GM19324 (cell line): ENCODE measurements at regions not wholly inside any gene's neighbourhood (a gene's known extent, or its start where the extent isn't known, plus 50 kb on each side); places are given as distances from the start of the nearest gene placed in this dataset.
A peak's percentile ranks its signal among the peaks of the same experiment; 100 is the strongest.

Experiments used
- ATAC-seq: cut with Tn5 transposase; IDR thresholded peaks from one replicate; pipeline ENCODE4 v1.9.1; 2021; ENCODE audit warnings: mild to moderate bottlenecking, moderate library complexity; ENCODE audit not compliant: unreplicated experiment, low FRiP score

DNA sequence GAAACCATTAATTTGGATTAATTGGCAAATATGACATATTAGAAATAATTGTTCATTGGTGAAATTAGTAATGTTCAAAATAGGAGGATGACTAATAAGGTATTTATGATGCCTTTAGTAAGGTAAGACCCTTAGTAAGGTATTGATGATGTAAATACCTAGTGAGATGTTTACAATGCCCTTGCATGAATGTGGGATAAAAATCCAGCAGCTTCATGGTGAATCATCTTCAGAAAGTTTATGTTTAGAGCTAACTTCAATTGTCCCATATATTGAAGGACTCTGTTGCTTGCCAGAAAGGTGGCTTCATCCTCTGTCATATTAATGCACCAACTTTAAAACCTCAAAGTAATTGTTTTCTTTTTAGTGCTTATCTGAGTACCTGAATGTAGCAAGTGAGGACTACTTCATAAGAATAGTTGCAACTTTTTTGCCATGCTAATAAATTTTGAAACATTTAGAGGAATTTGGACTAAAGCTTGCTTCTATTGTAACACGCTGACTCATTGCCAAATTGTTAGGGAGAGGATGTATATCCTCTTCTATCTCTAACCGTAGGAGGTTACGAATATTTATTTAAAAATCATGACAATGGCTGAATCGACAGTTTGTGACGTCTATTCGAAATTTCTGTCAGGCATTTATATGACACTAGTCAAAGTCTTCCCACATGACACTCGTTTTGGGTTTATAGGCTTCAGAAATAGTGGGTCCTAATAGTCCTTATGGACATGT lies 174.1 kb upstream of the HS3ST1 start:
- no peak for ATAC-seq

DNA sequence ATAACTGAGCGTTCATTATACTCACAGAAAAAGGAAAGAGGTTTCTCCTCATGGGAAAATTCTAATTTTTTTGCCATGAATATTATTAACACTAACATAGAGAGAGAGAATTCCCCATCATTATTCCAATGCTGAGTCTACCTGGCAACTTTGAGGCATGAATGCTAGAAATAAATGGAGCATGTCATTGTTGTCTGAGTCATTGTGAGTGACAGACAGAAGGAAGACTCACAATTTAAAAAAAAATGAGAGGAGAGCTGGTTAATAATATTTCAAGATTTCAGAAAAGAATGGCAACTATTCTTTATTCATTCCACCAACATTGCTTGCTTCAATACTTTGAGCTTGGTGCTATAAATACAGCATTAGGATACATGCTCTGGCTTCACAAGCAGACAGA lies 170.4 kb upstream of the HS3ST1 start:
- ATAC-seq: no peak

GRCh38 chr4:11598591-11598990 lies 169.9 kb upstream of the HS3ST1 start:
- no peak for ATAC-seq

GRCh38 chr4:11597506-11597905 lies 168.8 kb upstream of the HS3ST1 start:
- no peak for ATAC-seq

- ATAC-seq: no peak
Observed at GRCh38 chr4:11596989-11597388, 168.3 kb upstream of the HS3ST1 start.

DNA sequence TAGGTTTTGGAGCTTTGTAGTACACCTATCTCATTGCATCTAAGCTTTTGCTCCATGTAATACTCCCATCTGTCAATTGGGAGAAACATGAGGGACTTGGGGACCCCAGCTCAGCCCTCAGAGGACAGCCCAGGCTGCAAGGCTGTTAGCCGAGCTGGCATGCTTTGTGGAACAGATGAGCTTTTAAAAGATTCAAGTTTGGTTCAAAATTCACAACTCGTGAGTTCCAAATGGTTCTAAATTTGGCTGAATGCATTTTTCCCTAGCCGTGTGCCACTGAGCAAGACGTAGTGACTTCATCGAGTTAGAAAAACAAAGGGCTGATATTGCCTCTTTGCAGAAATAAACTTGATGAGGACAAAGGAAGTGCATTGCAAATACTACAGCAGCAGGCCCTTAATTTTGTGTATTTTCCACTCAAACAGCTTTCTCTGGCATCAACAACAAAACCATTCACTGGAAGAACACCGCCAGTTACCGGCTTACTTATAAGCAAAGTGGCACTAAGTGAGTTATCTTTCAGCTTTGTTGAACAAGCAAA lies 165.0 kb upstream of the HS3ST1 start:
- ATAC-seq: no peak

- ATAC-seq: no peak
Observed at GRCh38 chr4:11592276-11592675, 163.6 kb upstream of the HS3ST1 start.

- ATAC-seq: no peak
Observed at GRCh38 chr4:11590132-11590531, 161.4 kb upstream of the HS3ST1 start.

DNA sequence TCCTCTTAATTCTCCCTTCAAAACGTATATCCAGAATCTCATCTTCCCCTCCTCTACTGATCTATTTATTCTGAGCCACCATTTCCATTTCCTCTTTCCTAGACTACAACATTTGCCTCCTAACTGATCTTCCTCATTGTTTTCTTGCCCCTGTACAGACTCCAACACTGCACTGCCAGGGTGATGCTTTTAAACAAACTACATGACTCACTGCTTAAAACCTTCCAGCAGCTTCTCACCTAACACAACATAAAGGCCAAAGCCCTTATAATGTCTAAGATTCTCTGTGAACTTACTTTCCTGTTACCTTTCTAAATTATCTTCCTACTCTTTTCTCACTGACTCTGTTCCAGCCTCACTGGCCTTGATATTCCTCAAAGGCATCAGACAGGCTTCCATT lies 161.0 kb upstream of the HS3ST1 start:
- ATAC-seq: no peak

- no peak for ATAC-seq
Observed at GRCh38 chr4:11587797-11588196, 159.1 kb upstream of the HS3ST1 start.

- ATAC-seq: no peak
Observed at GRCh38 chr4:11585506-11585905, 156.8 kb upstream of the HS3ST1 start.

- ATAC-seq: no peak
Observed at GRCh38 chr4:11568511-11568910, 139.8 kb upstream of the HS3ST1 start.

DNA sequence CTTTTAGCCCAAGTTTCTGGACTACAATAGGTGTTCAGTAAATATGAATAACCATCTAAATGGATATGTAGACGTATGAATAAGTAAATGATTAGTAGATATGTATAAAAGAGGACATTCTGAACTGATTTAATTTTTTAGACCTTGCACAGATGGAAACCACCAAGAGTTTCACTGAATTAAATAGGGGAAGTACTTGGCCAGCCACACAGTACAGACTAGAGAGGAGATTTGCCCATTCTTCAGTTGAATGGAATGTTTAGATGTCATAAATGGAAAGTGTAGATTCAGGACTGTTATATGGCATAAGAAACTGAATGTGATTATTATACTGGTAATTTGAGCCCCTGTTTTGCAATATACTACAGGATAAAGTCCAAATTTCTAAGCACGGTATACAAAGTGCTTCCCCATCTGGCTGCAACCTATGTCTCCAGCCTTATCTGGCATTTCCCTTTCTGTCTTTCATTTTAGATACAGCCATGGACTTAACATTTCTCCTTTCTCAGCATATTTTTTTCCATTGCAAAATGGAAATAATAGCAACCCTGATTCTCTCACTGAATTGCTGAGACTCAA lies 137.8 kb upstream of the HS3ST1 start:
- ATAC-seq: peak; percentile 88

DNA sequence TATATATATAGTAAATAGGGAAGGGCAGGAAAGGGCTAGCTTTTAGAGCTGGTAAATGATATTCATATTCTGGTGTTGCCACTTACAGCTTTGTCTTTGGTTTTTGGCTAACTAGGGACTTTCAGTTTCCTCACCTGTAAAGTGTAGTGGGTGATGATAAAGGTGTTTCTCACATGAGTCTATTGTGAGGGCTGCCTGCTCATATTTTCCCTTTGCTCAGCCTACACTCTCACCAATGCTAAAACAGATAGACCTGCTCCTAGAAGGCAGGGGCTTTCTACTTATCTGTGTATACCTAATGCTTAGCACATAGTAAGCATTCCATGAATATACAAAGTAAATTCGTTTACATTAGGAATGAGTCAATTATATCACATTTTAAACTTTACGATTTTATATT lies 137.2 kb upstream of the HS3ST1 start:
- ATAC-seq: peak; percentile 59

DNA sequence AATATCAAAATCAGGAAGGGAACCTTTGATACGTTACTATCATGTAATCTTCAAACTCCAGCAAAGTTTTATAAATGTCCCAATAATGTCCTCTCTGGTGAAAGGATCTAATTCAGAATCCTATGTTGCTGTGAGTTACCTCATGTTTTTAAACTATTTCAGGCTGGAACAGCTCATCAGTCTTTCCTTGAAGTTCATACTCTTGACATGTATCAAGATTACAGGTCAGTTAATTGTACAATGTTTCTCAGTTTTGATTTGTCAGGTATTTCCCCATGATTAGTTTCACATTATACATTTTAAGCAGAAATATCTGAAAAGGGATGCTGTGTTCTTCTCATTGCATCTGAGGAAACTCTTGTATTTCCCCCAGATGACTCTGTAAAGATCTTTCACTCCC lies 136.5 kb upstream of the HS3ST1 start:
- ATAC-seq: no peak

GRCh38 chr4:11564021-11564420 lies 135.3 kb upstream of the HS3ST1 start:
- no peak for ATAC-seq

DNA sequence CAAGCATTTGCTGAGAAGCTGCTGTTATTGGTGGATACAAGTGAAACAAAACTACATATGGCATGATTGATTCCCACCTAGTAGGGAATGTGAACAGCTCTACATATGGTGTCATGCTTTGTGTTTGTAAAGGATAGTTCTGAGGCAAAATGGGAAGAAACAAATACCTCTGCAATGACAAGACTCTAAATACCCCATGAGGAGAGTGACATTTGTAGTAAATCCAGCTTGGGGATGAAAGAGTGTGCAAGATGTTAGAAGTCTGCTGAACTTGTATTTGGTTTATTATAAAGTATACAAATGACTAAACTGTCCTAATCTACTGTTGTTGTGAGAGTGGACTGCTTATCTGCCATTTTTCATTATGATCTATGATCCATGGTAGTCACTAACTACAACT lies 120.8 kb upstream of the HS3ST1 start:
- ATAC-seq: no peak

- ATAC-seq: no peak
Observed at GRCh38 chr4:11548597-11549082, 119.9 kb upstream of the HS3ST1 start.

- no peak for ATAC-seq
Observed at GRCh38 chr4:11546391-11547175, 117.9 kb upstream of the HS3ST1 start.

GRCh38 chr4:11545651-11546050 lies 117.0 kb upstream of the HS3ST1 start:
- ATAC-seq: no peak

GRCh38 chr4:11544211-11544610 lies 115.5 kb upstream of the HS3ST1 start:
- no peak for ATAC-seq
